ENCODE measurements at regions not wholly inside any gene's neighbourhood (a gene's known extent, or its start where the extent isn't known, plus 50 kb on each side); places are given as distances from the start of the nearest gene placed in this dataset.

GRCh38 chr10:8242295-8242872 is 187.9 kb downstream of the GATA3 start:
- TF ChIP-seq FOSL2 (IDR thresholded peaks at IDR 0.05) = no peak
- TF ChIP-seq FOSL2 (CRISPR knock-in tag; IDR thresholded peaks at IDR 0.05) = no peak
- TF ChIP-seq CEBPB (IDR thresholded peaks at IDR 0.05) = no peak
- no peak for TF ChIP-seq CTCF (IDR thresholded peaks at IDR 0.05)
- no peak for TF ChIP-seq SREBF2 (IDR thresholded peaks at IDR 0.05)
- TF ChIP-seq MAX (IDR thresholded peaks at IDR 0.05) = no peak
- no peak for TF ChIP-seq MAZ (IDR thresholded peaks at IDR 0.05; ENCODE audit: borderline replicate concordance, low read depth, low read length)
- no peak for TF ChIP-seq SMC3 (IDR thresholded peaks at IDR 0.05)
- TF ChIP-seq POLR2A (IDR thresholded peaks at IDR 0.05; ENCODE audit: low read length) = no peak
- no peak for TF ChIP-seq REST (IDR thresholded peaks at IDR 0.05)
- no peak for TF ChIP-seq HOXA7 (CRISPR knock-in tag; IDR thresholded peaks at IDR 0.05)
- TF ChIP-seq NR3C1 (IDR thresholded peaks at IDR 0.05) = no peak
- TF ChIP-seq NFE2L2 (conservative IDR thresholded peaks at IDR 0.05; ENCODE audit: low read length) = no peak
